ENCODE measurements at regions not wholly inside any gene's neighbourhood (a gene's known extent, or its start where the extent isn't known, plus 50 kb on each side); places are given as distances from the start of the nearest gene placed in this dataset.

GRCh38 chr16:6644916-6645315 lies 687.7 kb upstream of the RBFOX1 start:
- no peak for DNase-seq

GRCh38 chr16:6643080-6643686 lies 689.5 kb upstream of the RBFOX1 start:
- peak; percentile 16 for DNase-seq

DNA sequence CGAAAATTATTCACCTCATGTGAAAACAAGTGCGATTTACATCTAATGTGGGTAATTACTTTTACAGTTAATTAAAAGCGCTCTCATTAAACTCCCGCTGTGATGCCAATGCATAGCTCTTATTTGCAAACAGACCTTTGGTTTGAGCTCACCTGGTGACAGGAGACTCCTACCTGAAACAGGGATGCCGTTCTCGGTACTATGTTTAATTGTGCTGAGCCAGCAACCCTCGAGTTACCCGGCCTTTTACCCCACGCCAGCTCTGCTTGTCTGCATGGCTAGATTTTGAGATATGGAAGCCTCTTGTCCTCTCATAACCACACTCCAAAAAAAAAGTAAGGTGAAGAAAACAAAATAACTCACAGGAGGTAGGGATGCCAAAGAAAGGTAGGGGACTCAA lies 690.4 kb upstream of the RBFOX1 start:
- no peak for DNase-seq

GRCh38 chr16:6641091-6641490 lies 691.6 kb upstream of the RBFOX1 start:
- DNase-seq = no peak

DNA sequence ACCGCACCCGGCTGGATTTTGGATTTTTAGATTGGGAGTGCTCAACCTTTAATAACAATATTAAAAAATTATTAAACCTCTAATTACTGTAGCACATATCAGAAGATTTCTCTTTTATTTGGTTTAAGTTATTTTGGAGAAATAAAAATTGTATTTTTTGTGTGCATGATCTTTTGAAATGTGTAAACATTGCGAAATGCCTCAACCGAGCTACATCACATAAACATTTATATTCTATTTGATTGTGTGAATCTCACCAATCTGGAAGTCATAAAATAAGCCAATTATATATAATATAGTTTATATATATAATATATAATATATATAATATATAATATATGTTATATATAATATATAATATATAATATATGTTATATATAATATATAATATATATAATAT lies 696.2 kb upstream of the RBFOX1 start:
- no peak for DNase-seq

- DNase-seq = no peak
Observed at GRCh38 chr16:6634151-6634550, 698.5 kb upstream of the RBFOX1 start.

- no peak for DNase-seq
Observed at GRCh38 chr16:6633456-6633855, 699.2 kb upstream of the RBFOX1 start.

GRCh38 chr16:6629110-6629509 lies 703.5 kb upstream of the RBFOX1 start:
- DNase-seq = no peak

DNA sequence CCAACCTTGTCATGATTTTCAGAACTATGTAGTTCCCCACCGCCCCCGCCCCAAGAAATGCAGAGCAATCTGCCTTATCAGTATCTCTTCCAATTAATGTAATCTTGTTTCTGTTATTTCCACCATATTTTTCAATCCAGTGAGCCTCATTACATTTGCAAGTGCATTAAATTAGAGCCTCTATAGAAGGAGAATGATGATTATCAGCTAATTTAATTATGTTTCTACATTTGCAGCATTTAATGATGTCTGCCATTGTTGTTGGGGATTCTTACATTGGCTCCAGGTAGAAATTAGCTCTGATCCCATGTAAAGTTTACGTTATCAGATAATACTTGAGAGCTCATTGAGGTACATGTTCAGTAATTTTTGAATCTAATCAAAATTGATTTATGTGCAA lies 707.0 kb upstream of the RBFOX1 start:
- no peak for DNase-seq

GRCh38 chr16:6618874-6619273 lies 713.8 kb upstream of the RBFOX1 start:
- DNase-seq = no peak

- no peak for DNase-seq
Observed at GRCh38 chr16:6616746-6617145, 715.9 kb upstream of the RBFOX1 start.

- DNase-seq = no peak
Observed at GRCh38 chr16:6615636-6616035, 717.0 kb upstream of the RBFOX1 start.

GRCh38 chr16:6611535-6611934 lies 721.1 kb upstream of the RBFOX1 start:
- DNase-seq = no peak

DNA sequence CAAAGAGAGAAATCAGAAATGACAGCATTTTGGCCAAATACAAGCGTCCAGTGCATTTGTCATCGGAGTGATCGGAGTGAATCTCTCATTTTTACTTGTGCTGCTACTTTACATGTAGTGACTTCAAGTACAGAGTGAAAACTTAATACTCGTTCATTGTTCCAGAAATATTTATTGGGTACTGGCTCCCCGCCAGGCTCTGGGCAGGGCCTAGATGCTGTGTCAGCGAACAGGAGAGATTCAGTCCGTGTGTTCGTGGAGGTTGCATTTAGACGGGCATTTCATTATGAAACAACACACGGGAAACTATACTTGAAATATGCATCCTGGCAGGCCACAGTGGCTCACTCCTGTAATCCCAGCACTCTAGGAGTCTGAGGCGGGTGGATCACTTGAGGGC lies 727.2 kb upstream of the RBFOX1 start:
- no peak for DNase-seq

DNA sequence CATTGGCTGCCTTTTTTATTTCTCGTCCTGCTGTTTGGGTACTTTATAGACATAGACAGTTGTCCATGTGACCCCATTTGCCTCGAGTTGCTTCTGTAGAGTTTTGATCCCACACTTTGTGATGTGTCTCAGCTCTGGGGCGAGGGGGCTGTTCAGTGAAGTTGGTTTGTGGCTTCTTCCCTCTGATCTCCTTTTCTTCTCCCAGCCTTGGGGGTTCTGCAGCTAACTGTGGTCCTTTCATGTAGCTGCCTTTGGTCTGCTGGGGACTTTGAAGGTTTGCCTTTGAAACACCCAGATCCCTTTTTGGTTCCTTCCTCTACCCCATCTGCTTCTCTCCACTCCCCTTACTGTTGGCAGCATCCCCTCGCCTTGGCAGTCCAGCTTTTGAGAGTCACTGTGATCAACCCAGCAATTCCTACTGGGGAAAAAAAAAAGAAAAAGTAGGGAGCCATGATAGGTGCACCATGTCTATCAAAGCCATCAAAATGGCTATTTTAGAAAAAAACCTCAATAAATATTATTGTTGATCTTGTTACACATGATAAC lies 728.8 kb upstream of the RBFOX1 start:
- DNase-seq = no peak

- no peak for DNase-seq
Observed at GRCh38 chr16:6602405-6602804, 730.2 kb upstream of the RBFOX1 start.

DNA sequence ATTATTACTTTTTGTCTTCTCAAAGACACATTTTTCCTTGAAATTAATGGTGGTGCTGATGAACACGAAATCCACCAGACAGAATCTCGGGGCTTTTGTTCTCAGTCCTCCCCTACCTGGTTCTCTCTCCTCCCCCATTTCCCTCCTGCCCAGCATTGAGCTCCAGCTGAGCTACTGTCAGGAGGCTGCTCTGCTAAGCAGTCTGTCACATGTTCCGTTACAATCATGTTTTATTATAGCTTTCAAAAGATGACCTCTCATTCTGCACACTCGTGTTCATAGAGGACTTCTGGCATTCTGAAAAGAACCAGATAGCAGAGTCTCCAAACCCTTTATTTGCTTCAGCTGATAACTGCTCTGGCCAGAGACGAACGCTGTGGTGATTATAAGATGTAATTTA lies 732.5 kb upstream of the RBFOX1 start:
- no peak for DNase-seq

- no peak for DNase-seq
Observed at GRCh38 chr16:6593799-6594198, 738.8 kb upstream of the RBFOX1 start.

DNA sequence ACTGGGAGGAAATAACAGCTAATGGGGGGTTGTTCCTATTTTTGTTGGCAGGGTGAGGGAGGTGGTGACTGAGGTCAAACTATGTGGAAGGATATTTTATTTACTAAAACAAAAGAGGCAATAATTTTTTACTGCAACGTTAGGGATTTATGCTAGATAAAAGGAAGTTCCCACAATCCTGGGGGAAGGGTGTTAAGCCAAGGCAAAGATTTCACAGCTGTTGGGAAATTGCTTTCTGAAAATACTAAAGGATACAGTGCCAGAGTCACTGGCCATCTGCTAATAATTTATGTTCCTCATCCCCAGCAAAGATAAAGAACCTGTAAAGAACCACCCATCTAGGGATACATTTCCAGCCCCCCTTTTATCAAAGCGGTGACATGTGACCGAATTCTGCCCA lies 756.0 kb upstream of the RBFOX1 start:
- DNase-seq = no peak

- no peak for DNase-seq
Observed at GRCh38 chr16:6576113-6576512, 756.5 kb upstream of the RBFOX1 start.

GRCh38 chr16:6574146-6574545 lies 758.5 kb upstream of the RBFOX1 start:
- no peak for DNase-seq

GRCh38 chr16:6573577-6573976 lies 759.1 kb upstream of the RBFOX1 start:
- DNase-seq = no peak

- DNase-seq = no peak
Observed at GRCh38 chr16:6571044-6571443, 761.6 kb upstream of the RBFOX1 start.

DNA sequence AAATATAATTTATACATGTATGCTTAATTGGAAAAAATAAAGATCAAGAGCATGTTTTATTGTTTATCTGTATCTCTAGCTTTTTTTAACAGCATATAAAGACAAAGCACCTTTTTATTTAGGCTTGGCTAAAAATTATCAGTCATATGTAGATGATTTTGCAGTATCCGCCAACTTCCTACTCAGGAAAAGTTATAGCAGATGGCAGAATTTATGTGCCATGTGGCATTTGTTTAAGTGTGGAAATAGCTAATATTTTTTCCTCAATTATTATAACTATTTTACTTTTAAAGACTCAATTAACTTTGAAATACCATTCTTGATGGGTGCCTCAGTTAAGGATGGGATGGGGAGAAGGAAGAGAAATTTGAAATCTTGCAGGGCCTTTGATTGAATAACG lies 762.1 kb upstream of the RBFOX1 start:
- no peak for DNase-seq

- no peak for DNase-seq
Observed at GRCh38 chr16:6562986-6563385, 769.7 kb upstream of the RBFOX1 start.

All from activated gamma-delta T cell treated with Interleukin-2 at 50 U/mL for 16 hours (primary cell).